HepG2 (cell line): ENCODE measurements at regions not wholly inside any gene's neighbourhood (a gene's known extent, or its start where the extent isn't known, plus 50 kb on each side); places are given as distances from the start of the nearest gene placed in this dataset.

Experiments used
- ATAC-seq: fragments of 200-7000 bp; cut with Tn5 transposase; 3 replicates; pipeline ENCODE4 v1.9.1; 2020; ENCODE audit warnings: mild to moderate bottlenecking, moderate library complexity
- BruUV-seq: library from RNA; stranded (reverse); fragments of 400-500 nt; replicated peaks from 2 replicates; lab custom pipeline; 2021; lab: Mats Ljungman, UMichigan
- CTCF ChIA-PET: fragments of 300-600 bp; formaldehyde crosslinking; extraction: SDS; loops from one replicate; lab custom pipeline; 2021; ENCODE audit warnings: low total read pairs, inconsistent platforms, low intra/inter-chr PET ratio; lab: Yijun Ruan, JAX
- POLR2A ChIA-PET: fragments of 350-600 bp; sonication (Branson Sonifier 250); formaldehyde crosslinking; loops from one replicate; lab custom pipeline; 2020; ENCODE audit warnings: antibody characterized with exemption, inconsistent platforms; lab: Yijun Ruan, JAX
- DNase-seq: peaks from one replicate; pipeline ENCODE4 v3.0.0-alpha.2; 2015; ENCODE audit warnings: low spot score
- FAIRE-seq: peaks from 3 replicates; lab custom pipeline; 2011; peaks lifted over from hg19 to GRCh38; lab: Jason Lieb, UNC
- H2AFZ ChIP-seq: one replicate; pipeline ENCODE4 v1.6.1; 2011; ENCODE audit warnings: low read length, inconsistent platforms
- H3K27ac ChIP-seq: fragments of 300-600 bp; 3 replicates; pipeline ENCODE4 v1.8.0; 2011; ENCODE audit warnings: mixed run types, mild to moderate bottlenecking, mixed read lengths, low read length, inconsistent platforms; ENCODE audit not compliant: insufficient read depth; ENCODE audit errors: extremely low read length
- H3K27me3 ChIP-seq, 2 experiments: fragments of 200-600 bp in 1 of 2; 2 replicates in 1 of 2; 3 replicates in 1 of 2; pipeline versions ENCODE4 v1.6.0 to v1.8.0; 2011; ENCODE audit warnings: low read length in 2 of 2, mild to moderate bottlenecking in 2 of 2, moderate library complexity in 2 of 2, inconsistent platforms in 1 of 2; ENCODE audit not compliant: insufficient read depth in 2 of 2, control insufficient read depth in 1 of 2
- H3K36me3 ChIP-seq, 2 experiments: fragments of 200-600 bp in 1 of 2; replicated peaks in 1 of 2; 2 replicates in 1 of 2; 3 replicates in 1 of 2; pipeline versions ENCODE4 v1.5.1 to v1.8.0; 2011; ENCODE audit warnings: low read length in 2 of 2, inconsistent platforms in 1 of 2; ENCODE audit not compliant: insufficient read depth in 2 of 2, control insufficient read depth in 1 of 2
- H3K4me1 ChIP-seq: 2 replicates; pipeline ENCODE4 v1.5.1; 2012; ENCODE audit warnings: low read length, inconsistent platforms; ENCODE audit not compliant: insufficient read depth
- H3K4me2 ChIP-seq: 2 replicates; pipeline ENCODE4 v1.6.0; 2011; ENCODE audit warnings: low read depth, low read length, inconsistent platforms
- H3K4me3 ChIP-seq, 3 experiments: fragments of 200-600 bp in 1 of 3; sonication (generic), shearing (Covaris generic) in 1 of 3; replicated peaks in 1 of 3; 2 replicates each; pipeline ENCODE4 v1.5.1; 2011 to 2016; ENCODE audit warnings: low read length in 3 of 3, inconsistent platforms in 2 of 3, low read depth in 2 of 3, mild to moderate bottlenecking in 2 of 3, control low read depth in 1 of 3, mixed read lengths in 1 of 3; ENCODE audit not compliant: insufficient read depth in 1 of 3
- H3K79me2 ChIP-seq: one replicate; pipeline ENCODE4 v1.6.1; 2011; ENCODE audit warnings: low read length, inconsistent platforms; ENCODE audit not compliant: insufficient read depth
- H3K9ac ChIP-seq: 2 replicates; pipeline ENCODE4 v1.6.0; 2011; ENCODE audit warnings: mild to moderate bottlenecking, low read depth, low read length, inconsistent platforms; ENCODE audit not compliant: insufficient read depth
- H3K9me3 ChIP-seq: 2 replicates; pipeline ENCODE4 v1.5.1; 2012; ENCODE audit warnings: mild to moderate bottlenecking, low read length
- H4K20me1 ChIP-seq: 2 replicates; pipeline ENCODE4 v1.6.0; 2011; ENCODE audit warnings: inconsistent platforms, mild to moderate bottlenecking, low read length, moderate library complexity; ENCODE audit not compliant: insufficient read depth
- FOXP1 ChIP-seq, 2 experiments: fragments of 450-650 bp in 1 of 2; IDR thresholded peaks; 2 replicates each; pipeline ENCODE4 v1.6.1; 2017 to 2018; ENCODE audit warnings: antibody characterized with exemption in 1 of 2
- GLI4 ChIP-seq: sonication (generic); formaldehyde crosslinking; IDR thresholded peaks from 2 replicates; pipeline ENCODE4 v1.5.1; 2020; ENCODE audit warnings: missing genetic modification reagents, mild to moderate bottlenecking, moderate library complexity, borderline replicate concordance
- GZF1 ChIP-seq: sonication (generic); formaldehyde crosslinking; IDR thresholded peaks from 2 replicates; pipeline ENCODE4 v1.5.1; 2020; ENCODE audit warnings: mild to moderate bottlenecking, missing genetic modification reagents
- HDAC2 ChIP-seq: sonication (generic); formaldehyde crosslinking; IDR thresholded peaks from 2 replicates; pipeline ENCODE4 v1.4.0; 2020; ENCODE audit warnings: missing genetic modification reagents
- HNRNPK ChIP-seq: fragments of 200-400 bp; formaldehyde crosslinking; IDR thresholded peaks from 2 replicates; pipeline ENCODE4 v1.6.1; 2018; ENCODE audit warnings: low read length, low read depth, moderate library complexity, mild to moderate bottlenecking; ENCODE audit not compliant: poor library complexity, severe bottlenecking
- ISL2 ChIP-seq: sonication (generic); formaldehyde crosslinking; IDR thresholded peaks from 2 replicates; pipeline ENCODE4 v1.5.0; 2020; ENCODE audit warnings: missing genetic modification reagents
- MIER3 ChIP-seq: IDR thresholded peaks from 2 replicates; pipeline ENCODE4 v1.6.1; 2016; ENCODE audit warnings: missing compliant biosample characterization, borderline replicate concordance
- NRL ChIP-seq: sonication (generic); formaldehyde crosslinking; IDR thresholded peaks from 2 replicates; pipeline ENCODE4 v1.5.0; 2020; ENCODE audit warnings: missing genetic modification reagents, mild to moderate bottlenecking, moderate library complexity, borderline replicate concordance
- TEAD3 ChIP-seq: optimal IDR thresholded peaks from 2 replicates; pipeline ENCODE3; 2016; ENCODE audit warnings: borderline replicate concordance
- ZFP90 ChIP-seq: sonication (generic); formaldehyde crosslinking; IDR thresholded peaks from 2 replicates; pipeline ENCODE4 v1.8.0; 2022; ENCODE audit warnings: missing genetic modification reagents, mild to moderate bottlenecking, inconsistent platforms, borderline replicate concordance
- WGBS: methylation state at CpG from one replicate; pipeline ENCODE4 v1.1.6; 2017; ENCODE audit warnings: low lambda C conversion rate; 5-methylcytosine and 5-hydroxymethylcytosine counted together
- in situ Hi-C: cut with HindIII; loops from 2 replicates; pipeline ENCODE4 v1.10.0; 2017; ENCODE audit warnings: low pct_unique_long_range_greater_than_20kb; ENCODE audit not compliant: extremely low pct_ligation_motif_present
- intact Hi-C: fragments of 100-400 bp; cut with micrococcal nuclease; formaldehyde crosslinking; loops from one replicate; pipeline ENCODE4 v1.10.0; 2022; ENCODE audit not compliant: unreplicated experiment
- TF ChIP-seq, protein P1 (sequence below): sonication (generic); formaldehyde crosslinking; IDR thresholded peaks from 2 replicates; pipeline ENCODE4 v1.8.1; 2022; ENCODE audit warnings: low read depth, mild to moderate bottlenecking, missing genetic modification reagents
- TF ChIP-seq, protein P2 (sequence below): sonication (generic); formaldehyde crosslinking; IDR thresholded peaks from 2 replicates; pipeline ENCODE4 v1.8.0; 2022; ENCODE audit warnings: mild to moderate bottlenecking, missing genetic modification reagents, moderate library complexity
- TF ChIP-seq, protein P3 (sequence below): sonication (generic); formaldehyde crosslinking; IDR thresholded peaks from one replicate; pipeline ENCODE4 v1.5.1; 2020; ENCODE audit warnings: mild to moderate bottlenecking, missing genetic modification reagents; ENCODE audit errors: not compliant biosample characterization

DNA sequence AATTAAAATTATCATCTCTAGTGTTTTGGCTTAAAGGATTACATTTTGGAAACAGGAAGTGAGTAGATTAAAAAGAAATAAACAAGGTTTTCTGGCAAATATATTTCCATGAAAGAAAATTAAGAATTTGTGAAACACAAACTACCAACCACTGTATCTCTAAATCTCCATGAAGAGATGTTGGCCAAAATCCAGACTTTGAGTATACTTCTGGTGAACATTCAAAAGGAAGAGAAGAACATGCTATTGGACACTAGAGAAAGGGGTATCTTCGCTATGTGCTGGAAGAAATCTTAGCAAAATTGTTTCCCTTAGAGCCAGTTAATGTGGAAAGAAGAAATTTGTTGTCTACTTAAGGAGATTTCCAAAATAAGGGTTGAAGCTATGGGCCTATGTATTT lies 710.4 kb upstream of the CTNND2 start:
- Histone ChIP-seq H3K4me2 (no peak overlapping the region), H3K4me3 (no peak overlapping the region), H3K9me3 (peaks cover 95% of the 10 kb centered on the region), H4K20me1 (no peaks in the 10 kb centered on the region), H3K27me3 (no peaks in the 10 kb centered on the region), H3K36me3 (no peaks in the 10 kb centered on the region), H3K9ac (no peak overlapping the region), H3K27ac (no peak overlapping the region), H3K4me1 (no peaks in the 10 kb centered on the region), H2AFZ (no peak overlapping the region), H3K79me2 (no peaks in the 10 kb centered on the region)
- in situ Hi-C loops, result no loop called here
- intact Hi-C loops, result no loop called here
- ChIA-PET POLR2A (no interaction called here), CTCF (no interaction called here)
- ATAC-seq, result no peak
- no peak for DNase-seq
- WGBS, result 7% methylated on average over 1 of the region's 1 CpG
- no peak for FAIRE-seq
- no TSS peak for BruUV-seq
- no peak for TF ChIP-seq GLI4 (CRISPR knock-in tag)
- TF ChIP-seq, protein P1, sequence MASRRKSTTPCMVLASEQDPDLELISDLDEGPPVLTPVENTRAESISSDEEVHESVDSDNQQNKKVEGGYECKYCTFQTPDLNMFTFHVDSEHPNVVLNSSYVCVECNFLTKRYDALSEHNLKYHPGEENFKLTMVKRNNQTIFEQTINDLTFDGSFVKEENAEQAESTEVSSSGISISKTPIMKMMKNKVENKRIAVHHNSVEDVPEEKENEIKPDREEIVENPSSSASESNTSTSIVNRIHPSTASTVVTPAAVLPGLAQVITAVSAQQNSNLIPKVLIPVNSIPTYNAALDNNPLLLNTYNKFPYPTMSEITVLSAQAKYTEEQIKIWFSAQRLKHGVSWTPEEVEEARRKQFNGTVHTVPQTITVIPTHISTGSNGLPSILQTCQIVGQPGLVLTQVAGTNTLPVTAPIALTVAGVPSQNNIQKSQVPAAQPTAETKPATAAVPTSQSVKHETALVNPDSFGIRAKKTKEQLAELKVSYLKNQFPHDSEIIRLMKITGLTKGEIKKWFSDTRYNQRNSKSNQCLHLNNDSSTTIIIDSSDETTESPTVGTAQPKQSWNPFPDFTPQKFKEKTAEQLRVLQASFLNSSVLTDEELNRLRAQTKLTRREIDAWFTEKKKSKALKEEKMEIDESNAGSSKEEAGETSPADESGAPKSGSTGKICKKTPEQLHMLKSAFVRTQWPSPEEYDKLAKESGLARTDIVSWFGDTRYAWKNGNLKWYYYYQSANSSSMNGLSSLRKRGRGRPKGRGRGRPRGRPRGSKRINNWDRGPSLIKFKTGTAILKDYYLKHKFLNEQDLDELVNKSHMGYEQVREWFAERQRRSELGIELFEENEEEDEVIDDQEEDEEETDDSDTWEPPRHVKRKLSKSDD (CRISPR knock-in tag), result no peak
- no peak for TF ChIP-seq MIER3 (CRISPR knock-in tag)
- TF ChIP-seq, protein P2, sequence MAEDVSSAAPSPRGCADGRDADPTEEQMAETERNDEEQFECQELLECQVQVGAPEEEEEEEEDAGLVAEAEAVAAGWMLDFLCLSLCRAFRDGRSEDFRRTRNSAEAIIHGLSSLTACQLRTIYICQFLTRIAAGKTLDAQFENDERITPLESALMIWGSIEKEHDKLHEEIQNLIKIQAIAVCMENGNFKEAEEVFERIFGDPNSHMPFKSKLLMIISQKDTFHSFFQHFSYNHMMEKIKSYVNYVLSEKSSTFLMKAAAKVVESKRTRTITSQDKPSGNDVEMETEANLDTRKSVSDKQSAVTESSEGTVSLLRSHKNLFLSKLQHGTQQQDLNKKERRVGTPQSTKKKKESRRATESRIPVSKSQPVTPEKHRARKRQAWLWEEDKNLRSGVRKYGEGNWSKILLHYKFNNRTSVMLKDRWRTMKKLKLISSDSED (CRISPR knock-in tag), result no peak
- no peak for TF ChIP-seq ZFP90 (CRISPR knock-in tag)
- TF ChIP-seq HDAC2, result no peak
- no peak for TF ChIP-seq FOXP1 (IDR thresholded peaks at IDR 0.05)
- no peak for TF ChIP-seq FOXP1 (CRISPR knock-in tag; IDR thresholded peaks at IDR 0.05)
- TF ChIP-seq TEAD3 (CRISPR knock-in tag), result no peak
- no peak for TF ChIP-seq GZF1 (CRISPR knock-in tag)
- TF ChIP-seq HNRNPK, result no peak
- TF ChIP-seq, protein P3, sequence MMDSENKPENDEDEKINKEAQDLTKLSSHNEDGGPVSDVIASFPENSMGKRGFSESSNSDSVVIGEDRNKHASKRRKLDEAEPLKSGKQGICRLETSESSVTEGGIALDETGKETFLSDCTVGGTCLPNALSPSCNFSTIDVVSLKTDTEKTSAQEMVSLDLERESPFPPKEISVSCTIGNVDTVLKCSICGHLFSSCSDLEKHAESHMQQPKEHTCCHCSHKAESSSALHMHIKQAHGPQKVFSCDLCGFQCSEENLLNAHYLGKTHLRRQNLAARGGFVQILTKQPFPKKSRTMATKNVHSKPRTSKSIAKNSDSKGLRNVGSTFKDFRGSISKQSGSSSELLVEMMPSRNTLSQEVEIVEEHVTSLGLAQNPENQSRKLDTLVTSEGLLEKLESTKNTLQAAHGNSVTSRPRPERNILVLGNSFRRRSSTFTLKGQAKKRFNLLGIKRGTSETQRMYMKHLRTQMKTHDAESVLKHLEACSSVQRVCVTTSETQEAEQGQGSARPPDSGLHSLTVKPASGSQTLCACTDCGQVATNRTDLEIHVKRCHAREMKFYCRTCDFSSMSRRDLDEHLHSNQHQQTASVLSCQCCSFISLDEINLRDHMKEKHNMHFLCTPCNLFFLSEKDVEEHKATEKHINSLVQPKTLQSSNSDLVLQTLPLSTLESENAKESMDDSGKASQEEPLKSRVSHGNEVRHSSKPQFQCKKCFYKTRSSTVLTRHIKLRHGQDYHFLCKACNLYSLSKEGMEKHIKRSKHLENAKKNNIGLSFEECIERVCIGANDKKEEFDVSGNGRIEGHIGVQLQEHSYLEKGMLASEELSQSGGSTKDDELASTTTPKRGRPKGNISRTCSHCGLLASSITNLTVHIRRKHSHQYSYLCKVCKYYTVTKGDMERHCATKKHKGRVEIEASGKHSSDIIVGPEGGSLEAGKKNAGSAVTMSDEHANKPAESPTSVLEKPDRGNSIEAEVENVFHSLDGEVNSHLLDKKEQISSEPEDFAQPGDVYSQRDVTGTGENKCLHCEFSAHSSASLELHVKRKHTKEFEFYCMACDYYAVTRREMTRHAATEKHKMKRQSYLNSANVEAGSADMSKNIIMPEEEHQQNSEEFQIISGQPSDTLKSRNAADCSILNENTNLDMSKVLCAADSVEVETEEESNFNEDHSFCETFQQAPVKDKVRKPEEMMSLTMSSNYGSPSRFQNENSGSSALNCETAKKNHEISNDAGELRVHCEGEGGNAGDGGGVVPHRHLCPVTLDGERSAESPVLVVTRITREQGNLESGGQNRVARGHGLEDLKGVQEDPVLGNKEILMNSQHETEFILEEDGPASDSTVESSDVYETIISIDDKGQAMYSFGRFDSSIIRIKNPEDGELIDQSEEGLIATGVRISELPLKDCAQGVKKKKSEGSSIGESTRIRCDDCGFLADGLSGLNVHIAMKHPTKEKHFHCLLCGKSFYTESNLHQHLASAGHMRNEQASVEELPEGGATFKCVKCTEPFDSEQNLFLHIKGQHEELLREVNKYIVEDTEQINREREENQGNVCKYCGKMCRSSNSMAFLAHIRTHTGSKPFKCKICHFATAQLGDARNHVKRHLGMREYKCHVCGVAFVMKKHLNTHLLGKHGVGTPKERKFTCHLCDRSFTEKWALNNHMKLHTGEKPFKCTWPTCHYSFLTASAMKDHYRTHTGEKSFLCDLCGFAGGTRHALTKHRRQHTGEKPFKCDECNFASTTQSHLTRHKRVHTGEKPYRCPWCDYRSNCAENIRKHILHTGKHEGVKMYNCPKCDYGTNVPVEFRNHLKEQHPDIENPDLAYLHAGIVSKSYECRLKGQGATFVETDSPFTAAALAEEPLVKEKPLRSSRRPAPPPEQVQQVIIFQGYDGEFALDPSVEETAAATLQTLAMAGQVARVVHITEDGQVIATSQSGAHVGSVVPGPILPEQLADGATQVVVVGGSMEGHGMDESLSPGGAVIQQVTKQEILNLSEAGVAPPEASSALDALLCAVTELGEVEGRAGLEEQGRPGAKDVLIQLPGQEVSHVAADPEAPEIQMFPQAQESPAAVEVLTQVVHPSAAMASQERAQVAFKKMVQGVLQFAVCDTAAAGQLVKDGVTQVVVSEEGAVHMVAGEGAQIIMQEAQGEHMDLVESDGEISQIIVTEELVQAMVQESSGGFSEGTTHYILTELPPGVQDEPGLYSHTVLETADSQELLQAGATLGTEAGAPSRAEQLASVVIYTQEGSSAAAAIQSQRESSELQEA (CRISPR knock-in tag), result no peak
- no peak for TF ChIP-seq ISL2 (CRISPR knock-in tag)
- TF ChIP-seq NRL (CRISPR knock-in tag), result no peak
